NCI-H2227 treated with DMSO at 0.1 percent for 48 hours (cell line): ENCODE measurements at regions not wholly inside any gene's neighbourhood (a gene's known extent, or its start where the extent isn't known, plus 50 kb on each side); places are given as distances from the start of the nearest gene placed in this dataset.
"Not testable (repeated sequence)": the region's sequence is repeated elsewhere in the genome, so short reads cannot be mapped to it uniquely, and the experiment has no call there.

Experiments used
- DNase-seq: peaks from one replicate; lab custom pipeline; 2025; lab: John Stamatoyannopoulos, UW

DNA sequence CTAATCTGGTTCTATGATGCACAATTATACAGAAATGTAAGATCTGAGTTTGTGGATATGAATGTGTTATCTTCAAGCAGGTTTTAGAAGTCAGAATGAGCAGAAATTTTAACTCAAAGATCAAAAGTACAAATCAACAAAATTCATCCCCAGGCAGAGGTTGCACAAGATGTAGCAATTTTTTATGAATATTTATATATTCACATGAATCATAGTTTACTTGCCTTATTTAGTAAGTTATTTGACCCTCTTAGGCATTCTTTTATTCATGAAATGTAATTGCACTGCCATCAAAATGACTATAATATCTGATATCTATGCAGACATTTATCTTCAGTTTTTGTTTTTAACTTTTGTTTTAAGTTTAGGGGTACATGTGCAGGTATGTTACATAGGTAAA is 103.1 kb upstream of the DAZL start:
- DNase-seq: no peak

DNA sequence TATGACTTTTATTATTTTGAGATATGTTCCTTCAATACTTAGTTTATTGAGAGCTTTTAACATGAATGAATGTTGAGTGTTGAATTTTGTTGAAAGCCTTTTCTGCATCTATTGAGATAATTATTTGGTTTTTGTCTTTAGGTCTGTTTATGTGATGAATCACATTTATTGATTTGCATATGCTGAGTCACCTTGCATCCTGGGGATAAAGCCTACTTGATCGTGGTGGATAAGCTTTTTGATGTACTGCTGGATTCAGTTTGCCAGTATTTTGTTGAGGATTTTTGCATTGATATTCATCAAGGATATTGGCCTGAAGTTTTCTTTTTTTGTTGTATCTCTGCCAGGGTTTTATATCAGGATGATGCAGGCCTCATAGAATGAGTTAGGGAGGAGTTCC is 106.5 kb upstream of the DAZL start:
- not testable (repeated sequence) for DNase-seq

GRCh38 chr3:16715281-16715680 is 110.1 kb upstream of the DAZL start:
- DNase-seq: no peak

- no peak for DNase-seq
Observed at GRCh38 chr3:16719426-16719825, 114.2 kb upstream of the DAZL start.

GRCh38 chr3:16720367-16720940 is 115.2 kb upstream of the DAZL start:
- DNase-seq: no peak

GRCh38 chr3:16721494-16721893 is 116.3 kb upstream of the DAZL start:
- DNase-seq: no peak

GRCh38 chr3:16723978-16724377 is 118.8 kb upstream of the DAZL start:
- DNase-seq: no peak

DNA sequence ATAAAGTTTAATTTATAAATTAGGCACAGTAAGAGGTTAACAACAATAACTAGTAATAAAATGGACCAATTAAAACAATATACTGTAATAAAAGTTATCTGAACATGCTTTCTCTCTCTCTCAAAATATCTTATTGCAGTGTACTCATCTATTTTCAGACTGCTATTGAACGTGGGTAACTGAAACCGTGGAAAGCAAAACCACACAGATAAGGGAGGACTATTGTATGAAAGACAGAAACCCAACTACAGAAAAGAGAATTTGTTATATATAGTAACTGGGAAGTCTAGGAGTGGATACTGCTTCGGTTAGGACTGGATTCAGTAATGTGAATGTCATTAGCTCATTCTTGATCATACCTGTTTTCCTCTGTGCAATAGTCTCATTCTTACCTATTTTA is 119.3 kb upstream of the DAZL start:
- DNase-seq: no peak

GRCh38 chr3:16725972-16726371 is 120.7 kb upstream of the DAZL start:
- DNase-seq: no peak

- no peak for DNase-seq
Observed at GRCh38 chr3:16728770-16729745, 123.8 kb upstream of the DAZL start.

DNA sequence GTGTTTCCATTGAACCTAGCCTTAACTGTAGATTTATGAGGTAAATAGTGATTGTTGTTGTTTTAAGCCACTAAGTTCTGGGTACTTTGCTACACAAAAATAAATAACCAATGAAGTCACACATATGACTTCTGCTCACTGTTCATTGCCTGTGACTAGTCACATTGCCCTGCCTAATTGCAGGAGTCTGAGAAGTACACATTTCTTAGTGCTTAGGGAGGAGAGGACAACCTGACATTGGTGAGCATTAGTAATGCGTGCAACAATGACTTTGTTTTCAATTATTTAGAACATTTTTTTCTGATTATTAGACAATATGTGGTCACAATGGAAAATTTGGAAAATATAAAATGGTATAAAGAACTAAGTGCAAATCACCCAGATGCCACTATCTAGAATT is 133.2 kb upstream of the DAZL start:
- DNase-seq: no peak

GRCh38 chr3:16739541-16740105 is 134.4 kb upstream of the DAZL start:
- no peak for DNase-seq

GRCh38 chr3:16740515-16740914 is 135.3 kb upstream of the DAZL start:
- no peak for DNase-seq

- DNase-seq: no peak
Observed at GRCh38 chr3:16741103-16741758, 136.0 kb upstream of the DAZL start.

DNA sequence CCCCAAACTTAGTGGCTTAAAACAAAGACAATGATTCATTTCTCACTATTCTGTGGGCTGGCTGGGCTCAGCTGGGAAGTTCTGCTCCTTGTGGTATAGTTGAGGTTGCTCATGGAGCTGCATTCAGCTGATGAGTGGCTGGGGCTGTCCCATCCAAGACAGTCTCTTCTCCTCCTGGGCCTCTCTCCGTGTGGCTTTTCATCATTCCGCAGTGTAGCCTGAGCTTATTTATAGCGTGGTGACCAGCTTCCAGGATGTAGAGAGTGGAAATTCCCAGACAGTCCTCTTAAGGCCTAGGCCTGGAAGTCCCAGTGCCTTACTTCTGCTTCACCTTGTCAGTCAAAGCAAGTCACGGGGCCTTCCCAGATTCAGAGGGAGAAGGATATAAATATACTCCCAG is 136.7 kb upstream of the DAZL start:
- DNase-seq: no peak

DNA sequence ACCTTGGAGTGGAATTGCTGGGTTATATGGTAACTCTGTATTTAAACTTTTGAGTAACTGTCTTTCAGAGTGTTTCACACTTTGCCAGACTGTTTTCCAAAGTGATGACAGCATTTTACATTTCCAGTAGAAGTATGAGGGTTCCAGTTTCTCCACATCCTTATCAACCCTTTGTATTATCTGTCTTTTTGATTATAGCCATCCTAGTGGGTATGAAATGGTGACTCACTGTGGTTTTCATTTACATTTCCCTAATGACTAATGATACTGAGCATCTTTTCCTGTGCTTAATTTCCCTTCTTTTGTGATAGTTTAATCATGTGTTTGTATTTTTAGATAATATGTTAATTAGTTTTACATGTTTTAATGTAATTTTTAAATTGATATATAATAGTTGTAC is 138.1 kb upstream of the DAZL start:
- no peak for DNase-seq

- no peak for DNase-seq
Observed at GRCh38 chr3:16759227-16759903, 125.4 kb upstream of the PLCL2 start.

- no peak for DNase-seq
Observed at GRCh38 chr3:16761571-16761970, 123.2 kb upstream of the PLCL2 start.

DNA sequence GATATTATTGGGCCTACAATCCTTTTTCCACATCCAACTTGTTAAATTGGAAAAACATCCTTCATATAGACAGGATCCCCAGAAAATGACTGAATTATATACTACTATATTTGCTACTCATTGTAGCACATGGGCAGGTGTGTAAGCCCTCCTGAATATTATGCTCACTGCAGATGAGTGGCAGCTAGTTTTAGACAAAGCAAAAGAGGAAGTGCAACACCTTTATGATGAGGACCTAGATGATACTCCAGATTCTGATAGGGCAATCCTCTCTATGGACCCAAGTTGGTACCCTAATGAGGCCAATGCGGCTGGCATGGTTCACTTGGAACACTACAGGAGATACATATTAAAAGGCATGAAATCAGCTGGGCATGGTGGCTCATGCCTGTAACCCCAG is 119.1 kb upstream of the PLCL2 start:
- no peak for DNase-seq

DNA sequence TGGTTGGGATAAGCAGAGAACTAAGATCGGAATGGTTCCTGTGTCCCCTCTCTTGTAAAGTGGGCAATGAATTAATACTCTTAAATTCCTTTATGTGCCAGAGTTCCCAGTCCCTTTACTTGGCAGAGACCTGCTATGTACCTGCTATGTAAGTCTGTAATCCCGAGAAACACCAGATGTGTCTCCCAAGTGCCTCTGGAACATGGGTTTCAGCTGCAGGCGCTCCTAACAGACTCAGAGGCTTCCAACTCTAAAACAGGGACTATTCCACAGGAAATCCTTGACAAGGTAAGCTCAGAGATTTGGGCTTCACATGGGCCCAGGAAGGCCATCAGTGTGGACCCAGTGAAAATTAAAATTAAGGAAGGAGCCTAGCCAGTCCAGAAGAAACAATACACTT is 117.7 kb upstream of the PLCL2 start:
- DNase-seq: no peak

- DNase-seq: no peak
Observed at GRCh38 chr3:16768014-16768413, 116.7 kb upstream of the PLCL2 start.

DNA sequence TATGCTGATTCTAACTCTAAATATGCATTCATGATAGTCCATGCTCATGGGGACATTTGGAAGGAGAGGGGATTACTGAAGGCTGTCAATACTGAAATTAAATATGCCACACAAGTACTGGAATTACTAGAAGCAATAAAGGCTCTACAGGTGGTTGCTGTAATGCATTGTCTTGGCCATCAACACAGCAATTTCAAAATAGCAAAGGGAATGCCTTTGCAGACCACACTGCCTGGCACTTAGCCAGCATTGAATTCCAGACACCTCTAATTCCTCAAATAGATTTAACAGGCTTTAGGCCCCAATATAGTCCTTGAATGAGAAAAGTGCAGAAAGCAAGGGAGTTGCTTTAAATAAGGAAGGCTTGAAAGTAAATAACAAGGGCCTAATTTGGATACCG is 115.8 kb upstream of the PLCL2 start:
- no peak for DNase-seq
